ENCODE measurements at regions not wholly inside any gene's neighbourhood (a gene's known extent, or its start where the extent isn't known, plus 50 kb on each side); places are given as distances from the start of the nearest gene placed in this dataset.

GRCh38 chr1:238487931-238488330 lies 597.2 kb upstream of the ZP4 start:
- TF ChIP-seq CTCF (IDR thresholded peaks at IDR 0.05; ENCODE audit: insufficient read depth, low read depth, low read length): no peak
- DNase-seq (ENCODE audit: low read depth): no peak
- no peak overlapping the region for H3K4me3 ChIP-seq (ENCODE audit: low read depth, low read length)

GRCh38 chr1:238485912-238486209 lies 595.1 kb upstream of the ZP4 start:
- peak overlapping the region; percentile 72 for H3K4me3 ChIP-seq (ENCODE audit: low read depth, low read length)
- TF ChIP-seq CTCF (IDR thresholded peaks at IDR 0.05; ENCODE audit: insufficient read depth, low read depth, low read length): no peak
- peak; percentile 42 for DNase-seq (ENCODE audit: low read depth)

- H3K4me3 ChIP-seq (ENCODE audit: low read depth, low read length): peak overlapping the region; percentile 72
- DNase-seq (ENCODE audit: low read depth): peak; percentile 90
- no peak for TF ChIP-seq CTCF (IDR thresholded peaks at IDR 0.05; ENCODE audit: insufficient read depth, low read depth, low read length)
Measured at GRCh38 chr1:238485057-238485911, 594.6 kb upstream of the ZP4 start.

- H3K4me3 ChIP-seq (ENCODE audit: low read depth, low read length): peak overlapping the region; percentile 72
Measured at GRCh38 chr1:238484121-238484520, 593.4 kb upstream of the ZP4 start.

GRCh38 chr1:238476841-238477240 lies 586.1 kb upstream of the ZP4 start:
- H3K4me3 ChIP-seq (ENCODE audit: low read depth, low read length): no peak overlapping the region
- DNase-seq (ENCODE audit: low read depth): no peak
- no peak for TF ChIP-seq CTCF (IDR thresholded peaks at IDR 0.05; ENCODE audit: insufficient read depth, low read depth, low read length)

More at GRCh38 chr1:238484121-238484520, 593.4 kb upstream of the ZP4 start:
- TF ChIP-seq CTCF (IDR thresholded peaks at IDR 0.05; ENCODE audit: insufficient read depth, low read depth, low read length): no peak
- DNase-seq (ENCODE audit: low read depth): peak; percentile 43

- TF ChIP-seq CTCF (IDR thresholded peaks at IDR 0.05; ENCODE audit: insufficient read depth, low read depth, low read length): no peak
- no peak overlapping the region for H3K4me3 ChIP-seq (ENCODE audit: low read depth, low read length)
- DNase-seq (ENCODE audit: low read depth): no peak
Measured at GRCh38 chr1:238475712-238476111, 585.0 kb upstream of the ZP4 start.

GRCh38 chr1:238474263-238474662 lies 583.5 kb upstream of the ZP4 start:
- H3K4me3 ChIP-seq (ENCODE audit: low read depth, low read length): no peak overlapping the region
- TF ChIP-seq CTCF (IDR thresholded peaks at IDR 0.05; ENCODE audit: insufficient read depth, low read depth, low read length): no peak
- no peak for DNase-seq (ENCODE audit: low read depth)
